ENCODE measurements at regions not wholly inside any gene's neighbourhood (a gene's known extent, or its start where the extent isn't known, plus 50 kb on each side); places are given as distances from the start of the nearest gene placed in this dataset.

DNA sequence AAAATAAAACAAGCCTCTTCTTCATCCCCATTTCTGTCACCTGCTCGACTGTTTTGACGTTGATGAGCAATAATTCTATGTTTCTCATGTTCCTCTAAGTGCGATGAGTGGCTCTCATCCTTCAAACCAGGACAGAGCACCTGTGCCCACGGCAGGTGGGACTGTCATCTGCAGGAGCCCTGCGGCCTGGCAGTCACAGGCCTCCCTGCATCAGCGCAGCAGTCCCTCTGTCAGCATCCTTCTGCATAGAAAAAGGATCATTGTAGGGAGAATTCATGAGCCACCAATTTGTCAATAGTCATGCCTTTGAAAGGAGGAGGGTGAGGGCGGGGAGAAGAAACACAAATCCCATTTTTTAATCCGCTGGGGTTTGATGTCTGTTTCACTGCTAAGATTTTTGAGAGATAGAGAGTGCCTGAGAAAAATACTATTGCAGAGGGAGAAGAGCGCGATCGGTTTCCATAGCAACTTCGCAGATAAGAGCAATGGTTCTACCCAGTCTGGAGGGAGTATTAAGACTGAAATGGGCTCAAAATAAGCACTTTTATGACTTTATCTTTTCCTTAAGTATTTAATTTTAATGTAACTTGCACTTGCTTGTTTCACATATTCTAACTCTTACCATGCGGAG, 234.3 kb upstream of the NCKAP5 start:
- Histone ChIP-seq H3K4me1 (no peaks in the 10 kb centered on the region), H3K27me3 (ENCODE audit: insufficient read depth in 3 of 3, low read length in 2 of 3) (no peaks in the 10 kb centered on the region), H3K4me3 (no peak overlapping the region), H3K9me3 (no peaks in the 10 kb centered on the region), H3K27ac (no peak overlapping the region), H3K36me3 (ENCODE audit: insufficient read depth in 1 of 2, low read depth in 1 of 2) (no peaks in the 10 kb centered on the region)
- TF ChIP-seq CTCF (IDR thresholded peaks at IDR 0.05), result no peak
- 82 to 88% (median 88%) methylated on average over 13 of the region's 13 CpGs for WGBS, 3 donors
- ATAC-seq (no peak), DNase-seq (no peak)
- intact Hi-C loops (cut with DNase I), result no loop called here

- H3K9me3 ChIP-seq, result no peaks in the 10 kb centered on the region
- H3K4me1 ChIP-seq, result no peaks in the 10 kb centered on the region
- no peaks in the 10 kb centered on the region for H3K36me3 ChIP-seq (ENCODE audit: insufficient read depth in 1 of 2, low read depth in 1 of 2)
- H3K27me3 ChIP-seq (ENCODE audit: insufficient read depth in 3 of 3, low read length in 2 of 3), result peaks cover 0 to 6% (median 0%) of the 10 kb centered on the region in 3 donors
- ATAC-seq (no peak), DNase-seq (no peak)
- TF ChIP-seq CTCF (IDR thresholded peaks at IDR 0.05), result no peak
- intact Hi-C loops (cut with DNase I), result no loop called here
- no peak overlapping the region for H3K4me3 ChIP-seq
- no peak overlapping the region for H3K27ac ChIP-seq
- WGBS, 3 donors, result 81 to 91% (median 84%) methylated on average over 5 of the region's 5 CpGs
These were observed 238.3 kb upstream of the NCKAP5 start for GRCh38 chr2:133806564-133806963.

GRCh38 chr2:133809485-133809884, 241.2 kb upstream of the NCKAP5 start:
- ATAC-seq, result no peak
- DNase-seq, result no peak
- H3K36me3 ChIP-seq (ENCODE audit: insufficient read depth in 1 of 2, low read depth in 1 of 2), result no peaks in the 10 kb centered on the region
- TF ChIP-seq CTCF (IDR thresholded peaks at IDR 0.05), result no peak
- H3K4me3 ChIP-seq, result no peak overlapping the region
- H3K27ac ChIP-seq, result no peak overlapping the region
- intact Hi-C loops (cut with DNase I), result no loop called here
- H3K9me3 ChIP-seq, result no peaks in the 10 kb centered on the region
- WGBS, 3 donors, result 70 to 90% (median 78%) methylated on average over 1 of the region's 1 CpG
- H3K4me1 ChIP-seq, result no peaks in the 10 kb centered on the region
- H3K27me3 ChIP-seq (ENCODE audit: insufficient read depth in 3 of 3, low read length in 2 of 3), result peaks cover 0 to 6% (median 0%) of the 10 kb centered on the region in 3 donors

- DNase-seq (no peak), ATAC-seq (no peak)
- WGBS, 3 donors, result 88 to 90% (median 90%) methylated on average over 2 of the region's 2 CpGs
- no peaks in the 10 kb centered on the region for H3K36me3 ChIP-seq (ENCODE audit: insufficient read depth in 1 of 2, low read depth in 1 of 2)
- no peaks in the 10 kb centered on the region for H3K9me3 ChIP-seq
- H3K27me3 ChIP-seq (ENCODE audit: insufficient read depth in 3 of 3, low read length in 2 of 3), result peaks cover 0 to 6% (median 0%) of the 10 kb centered on the region in 3 donors
- H3K4me1 ChIP-seq, result no peaks in the 10 kb centered on the region
- TF ChIP-seq CTCF (IDR thresholded peaks at IDR 0.05), result no peak
- intact Hi-C loops (cut with DNase I), result no loop called here
- H3K27ac ChIP-seq, result no peak overlapping the region
- no peak overlapping the region for H3K4me3 ChIP-seq
These were observed 242.3 kb upstream of the NCKAP5 start for GRCh38 chr2:133810559-133810958.

Measured in psoas muscle (tissue), 7 donors.